ENCODE measurements at regions not wholly inside any gene's neighbourhood (a gene's known extent, or its start where the extent isn't known, plus 50 kb on each side); places are given as distances from the start of the nearest gene placed in this dataset.

GRCh38 chr5:33362915-33363314 is 77.8 kb upstream of the TARS1 start:
- no peak for TF ChIP-seq CTCF (IDR thresholded peaks at IDR 0.05)
- TF ChIP-seq CHD2 (IDR thresholded peaks at IDR 0.05; ENCODE audit: low read length, partially characterized antibody), result no peak
- TF ChIP-seq NRF1 (IDR thresholded peaks at IDR 0.05; ENCODE audit: low read depth, low read length), result no peak
- no peak for TF ChIP-seq ELF1 (IDR thresholded peaks at IDR 0.05)
- TF ChIP-seq JUND (IDR thresholded peaks at IDR 0.05), result no peak
- no peak for TF ChIP-seq RFX5 (IDR thresholded peaks at IDR 0.05; ENCODE audit: low read length)
